DLD1 (cell line): ENCODE measurements at regions not wholly inside any gene's neighbourhood (a gene's known extent, or its start where the extent isn't known, plus 50 kb on each side); places are given as distances from the start of the nearest gene placed in this dataset.
"Not testable (repeated sequence)": the region's sequence is repeated elsewhere in the genome, so short reads cannot be mapped to it uniquely, and the experiment has no call there.

Experiments used
- in situ Hi-C: cut with HindIII; loops from 2 replicates; pipeline ENCODE4 v1.10.0; 2017; ENCODE audit warnings: low sequenced_read_pairs

DNA sequence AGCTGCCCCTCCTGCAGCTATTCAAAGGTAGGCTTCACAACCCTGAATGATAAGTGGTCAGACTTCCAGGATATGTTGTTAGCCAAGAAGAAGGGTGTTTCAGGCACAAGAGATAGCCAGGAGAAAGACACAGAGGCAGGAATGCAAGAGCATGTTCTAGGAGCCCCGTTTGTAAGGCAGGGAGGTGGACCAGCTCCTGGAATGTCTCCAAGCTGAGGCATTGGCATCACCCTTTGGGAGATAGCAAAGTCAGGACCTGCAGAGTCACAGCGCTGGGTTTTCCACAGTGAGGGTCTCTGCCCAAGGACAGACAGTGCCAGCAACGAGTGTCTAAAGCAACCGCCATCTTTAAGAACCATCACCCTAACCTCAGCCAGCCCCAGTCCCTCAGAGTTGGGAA, 484.5 kb upstream of the ZMIZ1 start:
- in situ Hi-C loops, result loop anchor here (25.0 kb wide), 1 partner anchor 147 kb away; no protein-coding TSS in a partner anchor

DNA sequence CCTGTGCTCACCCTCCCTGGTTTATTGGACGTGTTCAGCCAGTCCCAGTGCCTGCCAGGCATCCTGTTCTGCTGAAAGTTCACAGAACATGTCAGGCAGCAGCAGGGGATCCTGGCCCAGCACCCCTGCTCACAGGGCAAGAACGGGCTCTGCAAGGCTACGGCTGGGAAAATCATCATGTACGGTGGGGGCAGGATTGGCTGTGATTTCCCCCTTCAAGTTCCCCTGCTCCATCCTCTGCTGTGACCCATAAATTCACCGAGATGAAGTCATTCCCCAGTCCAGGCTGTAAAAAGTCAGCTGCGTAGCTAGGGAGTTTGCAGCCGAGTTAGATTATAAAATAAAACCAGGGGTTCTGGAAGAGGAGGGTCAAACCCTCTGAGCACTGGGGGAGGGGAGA, 484.1 kb upstream of the ZMIZ1 start:
- in situ Hi-C loops, result loop anchor here (5.0 to 25.0 kb wide), 2 partner anchors 78 to 147 kb away; no protein-coding TSS in a partner anchor

DNA sequence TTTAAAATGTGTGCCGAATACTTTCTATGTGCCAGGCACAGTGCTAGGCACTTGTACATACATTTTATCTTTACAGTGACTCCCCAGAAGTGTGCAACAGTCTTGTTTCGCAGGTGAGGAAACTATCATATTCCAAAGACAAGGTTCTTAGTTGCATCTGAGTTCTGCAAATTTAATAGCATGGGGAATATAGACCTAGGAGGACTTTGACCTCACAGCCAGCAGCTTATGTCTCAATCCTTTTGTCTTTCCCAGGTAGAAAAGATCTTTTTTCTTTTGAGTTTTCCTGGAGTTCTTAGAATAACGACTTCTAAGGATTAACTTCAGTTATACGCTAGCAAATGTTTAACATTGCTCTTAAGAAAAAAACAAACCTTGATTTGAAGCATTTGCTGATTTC, 482.8 kb upstream of the ZMIZ1 start:
- in situ Hi-C loops, result loop anchor here (5.0 to 25.0 kb wide), 2 partner anchors 76 to 149 kb away; no protein-coding TSS in a partner anchor

DNA sequence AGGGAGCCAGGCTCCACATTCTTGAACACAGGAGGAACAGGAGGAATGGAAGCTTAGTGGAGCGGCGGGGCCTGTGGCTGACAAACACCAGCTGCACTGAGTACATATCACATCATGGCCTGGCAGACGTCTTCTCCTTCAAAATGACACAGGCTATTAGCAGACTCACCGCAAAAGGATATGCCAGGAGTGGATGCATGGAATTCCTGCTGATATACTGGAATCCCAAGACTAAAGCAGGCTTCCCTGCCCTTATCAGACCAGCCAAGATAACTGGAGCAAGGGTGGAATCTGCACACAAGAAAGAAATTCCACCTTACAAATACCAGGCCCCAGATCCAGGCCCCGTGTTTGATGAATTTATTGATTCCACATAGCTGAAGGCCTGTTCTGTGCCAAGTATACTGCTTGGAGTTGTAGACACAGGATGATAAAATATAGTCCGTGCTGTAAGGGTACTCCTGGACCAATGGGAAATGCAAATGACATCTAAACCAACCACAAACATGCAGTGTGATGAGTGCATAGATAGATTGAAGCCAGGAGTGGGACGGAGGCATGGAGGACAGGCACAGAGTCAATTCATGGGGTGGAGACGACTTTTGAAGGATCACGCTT, 480.5 kb upstream of the ZMIZ1 start:
- in situ Hi-C loops, result loop anchor here (5.0 to 25.0 kb wide), 2 partner anchors 74 to 151 kb away; no protein-coding TSS in a partner anchor

DNA sequence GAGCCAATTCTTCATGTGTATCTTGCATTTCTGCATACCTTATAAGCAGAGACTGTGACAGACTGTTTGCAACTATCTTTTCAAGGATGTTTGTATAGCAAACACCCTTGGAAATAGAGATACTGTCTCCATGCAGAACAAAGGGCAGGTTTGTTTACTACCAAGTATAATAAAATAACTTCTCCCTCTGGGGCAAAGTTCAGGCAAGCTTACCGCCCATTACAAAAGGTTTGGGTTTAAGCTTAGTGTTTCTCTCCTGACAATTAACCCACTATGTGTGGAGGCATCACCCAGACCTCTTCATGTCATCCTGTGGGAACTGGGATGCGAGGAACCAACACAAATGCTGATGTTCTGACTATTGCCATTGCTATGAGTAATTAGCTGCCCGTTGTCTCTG, 479.1 kb upstream of the ZMIZ1 start:
- in situ Hi-C loops, result loop anchor here (5.0 to 25.0 kb wide), 2 partner anchors 73 to 152 kb away; no protein-coding TSS in a partner anchor

DNA sequence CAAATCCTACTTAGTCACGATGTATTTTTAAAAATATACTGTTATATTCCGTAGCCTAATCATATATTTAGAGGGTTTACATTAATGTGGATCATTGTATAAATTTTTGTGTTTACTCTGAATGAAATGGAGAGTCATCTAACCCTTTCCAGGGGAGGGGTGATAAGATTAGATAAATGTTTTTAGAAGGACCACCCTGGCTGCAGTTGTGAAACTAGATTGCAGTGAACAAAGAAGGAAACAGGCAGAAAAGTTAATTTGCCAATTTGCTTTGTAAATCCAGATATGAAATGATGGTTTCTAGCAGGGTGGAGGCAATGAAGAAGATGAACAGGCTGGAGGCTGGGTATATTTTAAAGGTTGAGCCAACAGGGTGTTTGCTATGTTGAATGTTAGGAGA, 477.7 kb upstream of the ZMIZ1 start:
- in situ Hi-C loops, result loop anchor here (25.0 kb wide), 1 partner anchor 154 kb away; no protein-coding TSS in a partner anchor

DNA sequence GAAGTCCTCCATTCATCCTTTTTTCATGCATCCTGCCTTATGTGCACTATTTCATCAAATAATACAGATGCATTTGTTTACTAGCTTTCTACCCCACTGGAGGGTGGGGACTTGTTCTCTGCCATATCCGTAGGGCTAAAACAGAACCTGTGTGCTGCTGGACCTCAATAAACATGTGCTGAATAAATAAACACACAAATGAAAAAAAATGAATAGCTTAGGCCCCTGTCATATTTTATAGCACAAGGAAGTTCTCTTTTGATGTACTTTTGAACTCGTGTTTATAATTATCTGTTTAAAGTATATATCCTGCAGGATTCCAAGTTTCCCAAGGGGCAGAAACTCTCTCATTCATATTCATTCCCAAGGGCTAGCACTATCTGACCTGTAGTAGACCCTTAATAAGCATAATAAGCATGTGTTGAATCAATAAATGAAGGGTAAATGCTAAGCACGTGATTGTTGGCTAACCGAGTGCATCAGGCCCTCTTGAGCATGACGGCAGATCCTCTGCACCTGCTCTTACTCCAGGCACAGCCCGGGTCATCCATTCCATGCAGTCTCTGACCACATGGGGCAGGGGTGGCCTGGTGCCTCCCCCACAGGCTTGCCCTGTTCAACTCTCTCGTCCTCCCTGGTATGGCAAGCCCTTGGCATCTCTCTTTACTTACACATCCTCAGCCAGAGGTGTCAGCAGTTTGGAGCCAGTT, 474.1 kb upstream of the ZMIZ1 start:
- in situ Hi-C loops, result loop anchor here (25.0 kb wide), 1 partner anchor 157 kb away; no protein-coding TSS in a partner anchor

DNA sequence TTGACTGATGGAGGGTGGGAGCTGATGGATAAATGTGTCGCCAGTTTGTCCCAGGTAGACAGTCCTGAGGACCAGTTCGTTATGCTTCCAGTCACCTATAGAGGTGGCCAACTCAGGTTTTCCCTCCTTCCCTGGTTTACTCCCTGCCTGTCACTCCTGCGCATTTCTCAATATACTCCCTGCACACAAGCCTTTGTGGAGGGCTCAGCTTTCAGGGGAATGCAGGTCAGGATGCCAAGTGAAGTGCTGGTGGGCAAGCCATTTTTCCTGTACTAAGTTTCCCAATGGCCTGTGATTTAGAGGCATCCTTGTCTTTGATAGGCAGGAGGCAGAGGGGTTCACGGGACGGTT, 473.5 kb upstream of the ZMIZ1 start:
- in situ Hi-C loops, result loop anchor here (25.0 kb wide), 1 partner anchor 158 kb away; no protein-coding TSS in a partner anchor

DNA sequence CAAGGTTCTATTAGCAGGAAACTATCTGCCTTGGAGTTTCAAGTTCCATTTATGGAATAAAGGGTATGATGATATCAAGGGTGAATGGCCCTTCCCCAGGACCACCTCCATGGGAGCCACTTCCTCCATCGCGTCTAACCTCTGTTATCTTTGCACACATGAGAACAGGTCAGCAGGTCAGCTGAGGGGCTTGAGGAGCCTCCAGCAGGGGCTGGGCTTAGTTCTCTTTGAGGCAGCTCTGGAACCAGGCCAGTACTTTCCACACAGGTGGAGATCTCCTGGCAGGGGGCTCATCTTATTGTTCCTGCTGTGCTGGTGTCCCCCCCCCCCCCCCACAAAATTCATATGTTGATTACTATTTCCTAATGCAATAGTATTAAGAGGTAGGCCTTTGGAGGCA, 472.2 kb upstream of the ZMIZ1 start:
- in situ Hi-C loops, result loop anchor here (25.0 kb wide), 1 partner anchor 159 kb away; no protein-coding TSS in a partner anchor

DNA sequence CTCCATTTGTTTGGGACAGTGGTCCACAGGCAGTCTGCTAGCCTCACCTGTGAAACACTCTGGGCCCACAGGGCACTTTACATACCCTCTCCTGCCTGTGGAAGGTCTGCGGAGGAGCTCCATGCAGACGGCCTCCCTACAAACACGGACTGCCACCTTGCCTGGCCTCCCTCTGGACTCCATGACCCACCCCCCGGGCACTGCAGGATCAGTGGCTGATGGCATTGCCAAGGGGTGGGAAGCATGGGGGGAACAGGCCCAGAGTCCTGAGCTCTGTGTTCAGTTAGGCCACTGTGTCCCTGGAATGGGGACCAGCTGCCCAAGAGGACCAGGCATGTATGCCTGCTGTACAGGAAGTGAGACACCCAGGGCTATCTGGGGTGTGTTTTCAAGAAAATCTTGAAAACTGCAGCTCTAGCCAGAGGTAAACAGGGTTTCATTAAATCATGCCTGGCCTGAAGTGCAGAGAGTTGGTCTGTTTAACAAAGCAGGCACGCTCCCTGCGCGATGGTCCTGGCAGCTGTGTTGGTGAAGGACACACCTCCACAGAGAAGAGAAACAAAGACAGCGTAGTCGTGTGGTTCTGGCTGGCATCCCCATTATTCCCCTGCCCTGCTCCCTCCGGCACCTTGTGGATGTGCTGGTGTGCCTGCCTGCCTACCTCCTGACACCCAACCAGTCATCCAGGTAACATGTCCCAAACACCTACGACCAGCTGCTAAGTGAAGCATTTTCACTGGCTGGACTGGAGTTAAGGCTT, 470.8 kb upstream of the ZMIZ1 start:
- in situ Hi-C loops, result loop anchor here (25.0 kb wide), 1 partner anchor 161 kb away; no protein-coding TSS in a partner anchor

DNA sequence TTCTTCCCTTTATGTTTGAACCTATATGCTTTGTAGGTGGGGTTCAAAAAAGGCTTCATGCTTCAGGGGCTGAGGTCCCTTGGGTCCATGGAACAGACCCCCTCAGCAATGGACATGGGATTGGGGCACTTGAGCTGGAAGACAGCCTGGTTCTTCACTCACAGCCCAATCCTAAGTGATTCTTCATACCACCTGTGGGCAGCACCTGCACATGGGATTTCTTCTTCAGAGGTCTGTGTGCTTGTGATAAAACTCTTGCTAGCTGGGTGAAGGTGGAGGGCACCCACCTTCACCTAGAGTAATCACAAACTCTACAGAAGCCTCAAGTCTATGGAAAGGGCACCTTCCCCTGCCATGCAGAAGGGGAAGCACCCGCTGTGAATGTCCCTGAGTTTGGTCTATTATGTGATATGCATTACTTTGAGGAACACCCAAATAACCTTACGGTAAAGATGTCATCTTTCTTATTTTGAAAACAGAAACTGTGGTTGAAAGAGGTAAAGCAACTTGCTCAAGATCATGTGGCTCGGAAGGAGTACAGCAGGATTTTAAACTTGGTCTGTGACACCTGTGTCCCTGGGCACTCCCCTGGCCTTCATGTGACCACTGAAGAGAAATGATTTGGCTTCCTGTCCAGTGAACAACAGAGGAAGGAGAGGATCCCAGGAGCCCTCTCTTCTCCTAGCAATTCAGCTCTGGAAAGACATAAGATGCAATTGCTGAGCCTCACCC, 469.5 kb upstream of the ZMIZ1 start:
- in situ Hi-C loops, result loop anchor here (25.0 kb wide), 1 partner anchor 162 kb away; no protein-coding TSS in a partner anchor

DNA sequence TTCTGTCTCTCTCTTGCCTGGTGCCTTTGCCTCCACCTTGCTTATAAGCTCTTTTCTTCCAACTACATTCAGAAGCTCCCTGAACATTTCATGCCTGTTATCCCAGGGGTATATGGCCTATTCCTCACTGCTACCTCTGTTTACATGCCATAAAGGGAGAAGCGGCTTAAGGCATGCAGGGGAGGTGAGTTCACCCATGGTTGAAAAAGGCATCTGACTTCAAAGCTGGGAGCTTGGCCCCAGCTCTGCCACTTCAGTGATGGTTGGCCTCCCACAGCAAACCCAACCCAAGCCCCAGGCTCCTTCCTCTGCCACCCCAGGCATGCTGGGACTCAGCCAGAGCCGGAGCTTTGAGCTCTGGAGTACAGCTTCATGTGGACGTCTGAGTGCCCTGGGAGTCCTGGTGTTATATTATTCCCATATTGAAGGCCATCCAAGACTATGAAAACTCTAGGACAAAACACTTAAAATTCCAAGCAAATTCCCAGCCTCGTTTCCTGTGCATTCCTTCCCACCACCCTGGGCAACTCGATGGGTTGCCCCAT, 468.6 kb upstream of the ZMIZ1 start:
- in situ Hi-C loops, result no loop called here

DNA sequence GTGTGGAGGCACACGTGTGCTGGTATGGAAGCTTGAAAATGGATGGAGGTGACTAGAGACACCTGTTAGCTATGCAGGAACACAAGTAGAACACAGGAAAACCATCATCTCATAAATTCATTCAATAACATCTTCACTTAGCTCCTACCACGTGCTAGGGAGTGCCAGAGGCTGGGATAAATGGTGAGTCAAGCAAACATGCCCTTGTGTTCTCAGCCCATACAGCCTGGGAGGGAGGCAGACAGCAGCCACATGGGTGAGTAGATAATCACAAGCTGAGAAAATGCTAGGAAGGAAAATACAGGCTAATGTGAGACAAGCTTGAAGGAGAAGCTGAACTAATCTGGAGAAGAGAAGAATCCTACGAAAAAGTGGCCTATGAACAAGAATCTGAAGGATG, 468.0 kb upstream of the ZMIZ1 start:
- in situ Hi-C loops, result no loop called here

DNA sequence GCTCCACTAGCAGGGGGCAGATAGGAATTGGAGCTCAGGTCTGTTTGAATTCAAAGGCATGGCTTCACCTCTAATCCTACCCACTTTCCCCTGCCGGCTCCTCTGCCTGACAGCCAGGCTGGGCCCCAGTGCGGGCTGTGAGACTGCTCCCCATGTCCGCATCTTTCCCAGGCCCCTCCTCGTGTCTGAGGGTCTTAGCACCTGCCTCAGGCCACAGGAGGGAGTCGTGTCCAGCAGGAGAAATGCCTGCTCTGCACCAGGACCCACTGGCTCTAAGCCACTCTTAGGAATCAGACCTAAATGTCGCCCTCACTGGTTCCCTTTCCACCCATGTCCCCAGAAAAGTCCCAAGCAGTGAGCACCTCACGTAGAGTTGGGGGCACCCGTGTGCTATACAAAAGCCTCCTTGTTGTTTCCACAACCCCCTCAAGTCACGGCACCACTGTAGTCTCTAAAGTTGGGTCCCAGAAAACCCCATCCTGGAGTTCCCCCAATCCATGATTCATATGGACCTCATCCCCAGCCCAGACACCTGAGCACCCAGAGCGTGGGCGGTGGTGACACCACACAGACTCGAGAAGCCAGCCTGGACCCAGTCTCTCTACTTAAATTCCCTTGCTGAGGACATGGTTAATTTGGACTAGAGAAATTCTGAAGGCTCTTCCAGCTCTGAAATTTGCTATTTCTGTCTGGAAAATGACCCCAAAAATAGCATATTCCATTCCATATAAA, 466.4 kb upstream of the ZMIZ1 start:
- in situ Hi-C loops, result no loop called here

DNA sequence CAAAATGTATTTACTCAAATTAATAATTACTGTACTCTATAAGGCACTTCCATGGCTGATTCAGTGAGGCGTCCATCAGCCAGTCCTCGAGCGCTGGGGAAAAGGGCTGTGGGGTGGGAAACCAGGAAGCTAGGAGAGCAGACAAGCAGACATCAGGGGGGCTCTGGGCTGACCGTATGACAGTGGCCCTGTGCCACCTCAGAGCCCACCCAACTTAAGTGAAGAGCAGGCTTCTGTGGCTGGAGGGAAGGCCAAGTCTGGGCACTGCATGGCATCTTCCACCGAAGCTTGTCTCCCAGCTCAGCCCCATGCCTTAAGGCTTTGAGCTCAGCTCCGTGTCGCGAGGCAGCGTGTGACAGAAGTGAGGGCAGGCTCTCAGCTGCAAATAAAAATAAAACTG, 464.5 kb upstream of the ZMIZ1 start:
- in situ Hi-C loops, result no loop called here

DNA sequence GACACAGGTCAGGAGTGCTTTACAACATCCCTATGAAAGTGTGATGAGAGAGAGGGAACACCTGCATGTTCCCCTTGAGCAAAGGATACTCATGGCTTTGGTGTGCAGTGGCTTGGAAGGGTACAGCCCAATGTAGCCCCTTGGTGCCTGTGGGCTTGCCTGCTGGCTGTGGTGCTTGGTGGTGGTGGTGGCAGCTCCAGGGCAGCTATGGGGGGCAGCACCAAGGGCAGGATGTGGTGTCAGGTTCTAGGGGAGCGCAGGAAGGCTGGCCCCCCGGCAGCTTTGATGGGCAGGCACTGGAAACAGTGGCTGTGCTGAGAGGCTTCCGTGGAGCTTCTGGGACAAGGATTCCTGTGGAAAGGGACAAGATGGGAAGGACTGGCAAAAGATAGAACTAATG, 464.0 kb upstream of the ZMIZ1 start:
- in situ Hi-C loops, result no loop called here

DNA sequence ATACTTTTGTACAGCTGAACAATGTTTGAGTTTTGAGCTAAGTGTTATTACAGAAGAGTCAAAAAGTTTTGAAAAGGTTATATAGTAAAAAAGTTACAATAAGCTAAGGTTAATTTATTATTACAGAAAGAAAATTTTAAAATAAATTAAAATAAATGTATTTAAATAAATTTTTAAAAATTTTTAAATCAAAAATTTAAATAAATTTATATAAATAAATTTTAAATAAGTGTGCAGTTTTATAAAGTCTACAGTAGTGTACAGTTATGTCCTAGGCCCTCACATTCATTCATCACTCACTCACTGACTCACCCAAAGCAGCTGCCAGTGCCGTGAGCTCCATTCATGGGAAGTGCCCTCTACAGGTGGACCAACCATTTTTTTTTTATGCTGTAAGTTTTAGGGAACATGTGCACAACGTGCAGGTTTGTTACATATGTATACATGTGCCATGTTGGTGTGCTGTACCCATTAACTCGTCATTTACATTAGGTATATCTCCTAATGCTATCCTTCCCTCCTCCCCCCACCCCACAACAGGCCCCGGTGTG, 462.9 kb upstream of the ZMIZ1 start:
- in situ Hi-C loops, result no loop called here

DNA sequence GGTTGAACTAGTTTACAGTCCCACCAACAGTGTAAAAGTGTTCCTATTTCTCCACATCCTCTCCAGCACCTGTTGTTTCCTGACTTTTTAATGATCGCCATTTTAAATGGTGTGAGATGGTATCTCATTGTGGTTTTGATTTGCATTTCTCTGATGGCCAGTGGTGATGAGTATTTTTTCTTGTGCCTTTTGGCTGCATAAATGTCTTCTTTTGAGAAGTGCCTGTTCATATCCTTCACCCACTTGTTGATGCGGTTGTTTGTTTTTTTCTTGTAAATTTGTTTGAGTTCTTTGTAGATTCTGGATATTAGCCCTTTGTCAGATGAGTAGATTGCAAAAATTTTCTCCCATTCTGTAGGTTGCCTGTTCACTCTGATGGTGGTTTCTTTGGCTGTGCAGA, 462.0 kb upstream of the ZMIZ1 start:
- in situ Hi-C loops, result not testable (repeated sequence)

DNA sequence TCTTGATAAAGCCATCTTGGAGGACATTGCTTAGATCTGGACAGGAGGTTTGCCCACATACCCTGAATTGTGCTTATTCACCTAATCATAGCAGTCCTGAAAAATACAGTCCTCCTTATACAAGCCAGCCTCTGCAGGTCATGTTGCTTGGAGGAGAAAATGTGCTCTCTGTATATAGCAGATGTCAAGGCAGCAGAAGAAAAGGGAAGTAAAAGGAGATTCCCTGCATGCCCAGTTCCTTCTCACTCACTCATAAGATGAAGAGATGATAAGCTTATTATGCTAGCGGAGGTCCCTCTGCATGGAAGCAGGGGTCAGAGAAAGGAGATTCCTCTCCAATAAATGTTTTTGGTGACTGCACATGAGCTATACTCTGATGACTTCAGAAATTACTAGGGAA, 458.8 kb upstream of the ZMIZ1 start:
- in situ Hi-C loops, result no loop called here
